H9 (cell line): ENCODE measurements at regions not wholly inside any gene's neighbourhood (a gene's known extent, or its start where the extent isn't known, plus 50 kb on each side); places are given as distances from the start of the nearest gene placed in this dataset.

Experiments used
- DNase-seq: peaks from one replicate; pipeline ENCODE4 v3.0.0-alpha.2; 2017
- H2AFZ ChIP-seq: one replicate; pipeline ENCODE4 v1.6.1; 2013; ENCODE audit warnings: mild to moderate bottlenecking, low read length, control low read depth, moderate library complexity
- H2AK5ac ChIP-seq: 2 replicates; pipeline ENCODE4 v1.6.1; 2013; ENCODE audit warnings: low read length, control low read depth, mixed read lengths; ENCODE audit not compliant: insufficient read length
- H2BK120ac ChIP-seq: one replicate; pipeline ENCODE4 v1.6.1; 2013; ENCODE audit warnings: low read depth, mild to moderate bottlenecking, low read length, control low read depth, inconsistent platforms; ENCODE audit not compliant: poor library complexity, severe bottlenecking
- H2BK12ac ChIP-seq: 2 replicates; pipeline ENCODE4 v1.6.1; 2013; ENCODE audit warnings: low read length, control low read depth, mixed read lengths, low read depth; ENCODE audit not compliant: insufficient read length
- H2BK15ac ChIP-seq: 2 replicates; pipeline ENCODE4 v1.6.1; 2013; ENCODE audit warnings: low read depth, low read length, control low read depth
- H2BK20ac ChIP-seq: one replicate; pipeline ENCODE4 v1.6.1; 2013; ENCODE audit warnings: low read depth, mild to moderate bottlenecking, low read length, control low read depth, inconsistent platforms; ENCODE audit not compliant: poor library complexity, severe bottlenecking
- H2BK5ac ChIP-seq: 2 replicates; pipeline ENCODE4 v1.6.1; 2013; ENCODE audit warnings: low read length, control low read depth, mixed read lengths; ENCODE audit not compliant: insufficient read length
- H3K14ac ChIP-seq: 2 replicates; pipeline ENCODE4 v1.6.1; 2013; ENCODE audit warnings: low read length, control low read depth; ENCODE audit not compliant: insufficient read depth
- H3K18ac ChIP-seq: 2 replicates; pipeline ENCODE4 v1.6.1; 2013; ENCODE audit warnings: low read depth, mild to moderate bottlenecking, mixed read lengths, low read length, control low read depth; ENCODE audit not compliant: insufficient read length
- H3K23ac ChIP-seq: 2 replicates; pipeline ENCODE4 v1.6.1; 2013; ENCODE audit warnings: low read length, control low read depth, mixed read lengths, low read depth; ENCODE audit not compliant: insufficient read length
- H3K23me2 ChIP-seq: 2 replicates; pipeline ENCODE4 v1.6.1; 2013; ENCODE audit warnings: low read depth, mild to moderate bottlenecking, mixed read lengths, low read length, control low read depth; ENCODE audit not compliant: insufficient read length, poor library complexity, severe bottlenecking
- H3K27ac ChIP-seq: 2 replicates; pipeline ENCODE4 v1.5.1; 2013; ENCODE audit warnings: low read length, control low read depth, mixed read lengths, low read depth; ENCODE audit not compliant: insufficient read length
- H3K27me3 ChIP-seq: 2 replicates; pipeline ENCODE4 v1.6.1; 2013; ENCODE audit warnings: low read length, control low read depth, inconsistent platforms; ENCODE audit not compliant: insufficient read depth
- H3K4ac ChIP-seq: 2 replicates; pipeline ENCODE4 v1.6.1; 2013; ENCODE audit warnings: low read depth, mild to moderate bottlenecking, control low read depth, inconsistent platforms, low read length, moderate library complexity
- H3K4me1 ChIP-seq: 2 replicates; pipeline ENCODE4 v1.6.1; 2013; ENCODE audit warnings: low read length, control low read depth, inconsistent platforms; ENCODE audit not compliant: insufficient read depth
- H3K4me2 ChIP-seq: 2 replicates; pipeline ENCODE4 v1.6.1; 2013; ENCODE audit warnings: low read length, control low read depth, mixed read lengths; ENCODE audit not compliant: insufficient read length, insufficient read depth
- H3K56ac ChIP-seq: 2 replicates; pipeline ENCODE4 v1.6.1; 2013; ENCODE audit warnings: low read depth, mild to moderate bottlenecking, mixed read lengths, low read length, control low read depth; ENCODE audit not compliant: insufficient read length
- H3K79me1 ChIP-seq: 2 replicates; pipeline ENCODE4 v1.6.1; 2013; ENCODE audit warnings: low read depth, mild to moderate bottlenecking, moderate library complexity, low read length, control low read depth, inconsistent platforms; ENCODE audit not compliant: insufficient read depth, poor library complexity, severe bottlenecking
- H3K79me2 ChIP-seq: 2 replicates; pipeline ENCODE4 v1.6.1; 2013; ENCODE audit warnings: low read length, control low read depth, inconsistent platforms; ENCODE audit not compliant: insufficient read depth
- H3K9ac ChIP-seq: 2 replicates; pipeline ENCODE4 v1.6.1; 2013; ENCODE audit warnings: low read length, control low read depth, mixed read lengths; ENCODE audit not compliant: insufficient read length; ENCODE audit errors: extremely low read depth
- H3K9me3 ChIP-seq: one replicate; pipeline ENCODE4 v1.6.1; 2013; ENCODE audit warnings: low read depth, low read length, inconsistent platforms; ENCODE audit not compliant: control insufficient read depth
- H3T11ph ChIP-seq: one replicate; pipeline ENCODE4 v1.6.1; 2013; ENCODE audit warnings: mild to moderate bottlenecking, low read length, control low read depth, inconsistent platforms
- H4K20me1 ChIP-seq: one replicate; pipeline ENCODE4 v1.6.1; 2013; ENCODE audit not compliant: control insufficient read depth, insufficient read length, insufficient read depth
- H4K5ac ChIP-seq: 2 replicates; pipeline ENCODE4 v1.6.1; 2013; ENCODE audit warnings: low read depth, mild to moderate bottlenecking, mixed read lengths, low read length, control low read depth; ENCODE audit not compliant: insufficient read length
- H4K8ac ChIP-seq: replicated peaks from 2 replicates; pipeline ENCODE4 v1.6.1; 2013; ENCODE audit warnings: low read length, control low read depth, mixed read lengths, low read depth; ENCODE audit not compliant: insufficient read length
- H4K91ac ChIP-seq: 2 replicates; pipeline ENCODE4 v1.6.1; 2013; ENCODE audit warnings: low read depth, mild to moderate bottlenecking, moderate library complexity, mixed read lengths, low read length, control low read depth; ENCODE audit not compliant: insufficient read length
- H3K27ac Mint-ChIP-seq, 3 experiments: 2 replicates in 2 of 3; 3 replicates in 1 of 3; pipeline ENCODE4 v1.8.0; 2020 to 2021; ENCODE audit warnings: mixed read lengths in 3 of 3, mild to moderate bottlenecking in 1 of 3, moderate library complexity in 1 of 3
- H3K27me3 Mint-ChIP-seq: 2 replicates; pipeline ENCODE4 v1.8.0; 2021; ENCODE audit warnings: low read depth, mild to moderate bottlenecking, moderate library complexity, mixed read lengths
- H3K36me3 Mint-ChIP-seq, 3 experiments: 2 replicates in 2 of 3; 3 replicates in 1 of 3; pipeline ENCODE4 v1.8.0; 2020 to 2021; ENCODE audit warnings: low read depth in 3 of 3, mixed read lengths in 3 of 3; ENCODE audit not compliant: insufficient read depth in 1 of 3
- H3K4me1 Mint-ChIP-seq, 2 experiments: 2 replicates each; pipeline ENCODE4 v1.8.0; 2020; ENCODE audit warnings: mixed read lengths in 2 of 2
- H3K4me3 Mint-ChIP-seq, 2 experiments: 2 replicates in 1 of 2; 3 replicates in 1 of 2; pipeline ENCODE4 v1.8.0; 2020 to 2021; ENCODE audit warnings: mild to moderate bottlenecking in 2 of 2, mixed read lengths in 2 of 2, moderate library complexity in 1 of 2
- H3K9me3 Mint-ChIP-seq, 2 experiments: 2 replicates in 1 of 2; 3 replicates in 1 of 2; pipeline ENCODE4 v1.8.0; 2020; ENCODE audit warnings: mild to moderate bottlenecking in 2 of 2, mixed read lengths in 2 of 2, moderate library complexity in 1 of 2
- CTCF ChIP-seq: fragments of 200-600 bp; sonication (generic); conservative IDR thresholded peaks from 3 replicates; pipeline ENCODE4 v1.8.0; 2021; ENCODE audit warnings: antibody characterized with exemption, mild to moderate bottlenecking
- WGBS: extraction: QIAGEN DNeasy Blood & Tissue Kit; methylation state at CpG from one replicate; pipeline ENCODE4 v1.1.7; 2013; ENCODE audit warnings: missing lambda C conversion rate, low lambda C conversion rate, mixed read lengths; ENCODE audit not compliant: insufficient read length; ENCODE audit errors: extremely low coverage; 5-methylcytosine and 5-hydroxymethylcytosine counted together

GRCh38 chr6:924661-925060 lies 231.7 kb upstream of the EXOC2 start:
- H3K18ac ChIP-seq: no peak overlapping the region
- H2AK5ac ChIP-seq: no peak overlapping the region
- Mint-ChIP-seq H3K27ac (no peak overlapping the region), H3K27me3 (peaks cover 21% of the 10 kb centered on the region), H3K36me3 (peaks cover 0 to 21% (median 2%) of the 10 kb centered on the region in 3 experiments; a peak in 4 of 7 replicates), H3K4me1 (no peaks in the 10 kb centered on the region), H3K9me3 (peaks cover 23 to 36% of the 10 kb centered on the region in 2 experiments), H3K4me3 (no peak overlapping the region)
- DNase-seq: no peak
- no peak overlapping the region for H3K4me2 ChIP-seq
- no peak overlapping the region for H3K9ac ChIP-seq
- H3K4ac ChIP-seq: no peak overlapping the region
- WGBS: no CpG with 5 or more reads among the region's 9 CpGs
- H2BK20ac ChIP-seq: no peak overlapping the region
- no peak overlapping the region for H2BK5ac ChIP-seq
- no peak overlapping the region for H4K5ac ChIP-seq
- H2BK12ac ChIP-seq: no peak overlapping the region
- H3K56ac ChIP-seq: no peak overlapping the region
- no peaks in the 10 kb centered on the region for H3K79me1 ChIP-seq
- TF ChIP-seq CTCF: no peak
- H2BK15ac ChIP-seq: no peak overlapping the region
- no peaks in the 10 kb centered on the region for H3K23me2 ChIP-seq
- no peaks in the 10 kb centered on the region for H4K20me1 ChIP-seq
- no peak overlapping the region for H2AFZ ChIP-seq
- H3T11ph ChIP-seq: no peak overlapping the region
- no peaks in the 10 kb centered on the region for H3K4me1 ChIP-seq
- no peak overlapping the region for H2BK120ac ChIP-seq
- no peak overlapping the region for H3K23ac ChIP-seq
- H3K27me3 ChIP-seq: no peaks in the 10 kb centered on the region
- no peak overlapping the region for H3K14ac ChIP-seq
- no peaks in the 10 kb centered on the region for H3K79me2 ChIP-seq
- no peak overlapping the region for H4K8ac ChIP-seq
- peaks cover 15% of the 10 kb centered on the region for H3K9me3 ChIP-seq
- H4K91ac ChIP-seq: no peak overlapping the region
- no peak overlapping the region for H3K27ac ChIP-seq
